Parathyroid adenoma (tissue), 2 donors: ENCODE measurements at regions not wholly inside any gene's neighbourhood (a gene's known extent, or its start where the extent isn't known, plus 50 kb on each side); places are given as distances from the start of the nearest gene placed in this dataset.

ENCODE experiments used
- H2AFZ ChIP-seq: fragments of 300-600 bp; sonication (generic); one replicate; pipeline ENCODE4 v1.7.0; 2017; ENCODE audit warnings: antibody characterized with exemption, mild to moderate bottlenecking
- H3K27ac ChIP-seq: fragments of 300-600 bp; sonication (generic); one replicate; pipeline ENCODE4 v1.7.0; 2017
- H3K27me3 ChIP-seq: fragments of 300-600 bp; sonication (generic); one replicate; pipeline ENCODE4 v1.7.0; 2017; ENCODE audit warnings: low read length; ENCODE audit not compliant: control insufficient read depth, insufficient read depth
- H3K36me3 ChIP-seq: fragments of 300-600 bp; sonication (generic); one replicate; pipeline ENCODE4 v1.7.0; 2017; ENCODE audit warnings: low read length; ENCODE audit not compliant: control insufficient read depth, insufficient read depth
- H3K4me1 ChIP-seq: fragments of 300-600 bp; sonication (generic); one replicate; pipeline ENCODE4 v1.7.0; 2017; ENCODE audit warnings: control low read depth
- H3K4me2 ChIP-seq: fragments of 300-600 bp; sonication (generic); one replicate; pipeline ENCODE4 v1.7.0; 2017; ENCODE audit warnings: low read length
- H3K4me3 ChIP-seq: fragments of 300-600 bp; sonication (generic); one replicate; pipeline ENCODE4 v1.7.0; 2017; ENCODE audit warnings: low read depth, low read length
- H3K79me2 ChIP-seq: fragments of 300-600 bp; sonication (generic); one replicate; pipeline ENCODE4 v1.7.0; 2017; ENCODE audit warnings: control low read depth
- H3K9ac ChIP-seq: fragments of 300-600 bp; sonication (generic); one replicate; pipeline ENCODE4 v1.7.0; 2017; ENCODE audit warnings: mild to moderate bottlenecking
- H3K9me3 ChIP-seq: fragments of 300-600 bp; sonication (generic); one replicate; pipeline ENCODE4 v1.7.0; 2017; ENCODE audit warnings: low read length; ENCODE audit not compliant: control insufficient read depth
- CTCF ChIP-seq: fragments of 300-600 bp; sonication (generic); IDR thresholded peaks from one replicate; pipeline ENCODE4 v1.7.0; 2017; ENCODE audit warnings: antibody characterized with exemption, mild to moderate bottlenecking
- donor health status: primary hyperparathyroidism.

- no peaks in the 10 kb centered on the region for H3K79me2 ChIP-seq
- H3K4me2 ChIP-seq, result no peak overlapping the region
- H3K4me3 ChIP-seq, result no peak overlapping the region
- H2AFZ ChIP-seq, result no peak overlapping the region
- no peaks in the 10 kb centered on the region for H3K9me3 ChIP-seq
- no peaks in the 10 kb centered on the region for H3K27me3 ChIP-seq
- H3K4me1 ChIP-seq, result no peaks in the 10 kb centered on the region
- TF ChIP-seq CTCF, result no peak
- no peak overlapping the region for H3K27ac ChIP-seq
- no peaks in the 10 kb centered on the region for H3K36me3 ChIP-seq
- H3K9ac ChIP-seq, result no peak overlapping the region
Observed at GRCh38 chr3:75144406-75144805, 519.7 kb upstream of the FRG2C start.

- Histone ChIP-seq H3K4me1 (no peaks in the 10 kb centered on the region), H3K4me3 (no peak overlapping the region), H3K27me3 (no peaks in the 10 kb centered on the region), H3K4me2 (no peak overlapping the region), H3K9ac (no peak overlapping the region), H3K79me2 (no peaks in the 10 kb centered on the region), H3K27ac (no peak overlapping the region), H2AFZ (no peak overlapping the region), H3K9me3 (no peaks in the 10 kb centered on the region), H3K36me3 (no peaks in the 10 kb centered on the region)
- TF ChIP-seq CTCF, result no peak
Observed at GRCh38 chr3:75171630-75172230, 492.4 kb upstream of the FRG2C start.

- H3K4me3 ChIP-seq, result no peak overlapping the region
- no peak overlapping the region for H3K4me2 ChIP-seq
- no peaks in the 10 kb centered on the region for H3K9me3 ChIP-seq
- H3K36me3 ChIP-seq, result no peaks in the 10 kb centered on the region
- H3K9ac ChIP-seq, result no peak overlapping the region
- H3K27ac ChIP-seq, result no peak overlapping the region
- no peak overlapping the region for H2AFZ ChIP-seq
- H3K27me3 ChIP-seq, result no peaks in the 10 kb centered on the region
- TF ChIP-seq CTCF, result no peak
- H3K4me1 ChIP-seq, result no peaks in the 10 kb centered on the region
- no peaks in the 10 kb centered on the region for H3K79me2 ChIP-seq
Observed at GRCh38 chr3:75176937-75177336, 487.2 kb upstream of the FRG2C start.

GRCh38 chr3:75180235-75180944 lies 483.7 kb upstream of the FRG2C start:
- Histone ChIP-seq H2AFZ (no peak overlapping the region), H3K79me2 (no peaks in the 10 kb centered on the region), H3K4me2 (no peak overlapping the region), H3K36me3 (no peaks in the 10 kb centered on the region), H3K9me3 (no peaks in the 10 kb centered on the region), H3K9ac (no peak overlapping the region), H3K4me1 (no peaks in the 10 kb centered on the region), H3K27ac (no peak overlapping the region), H3K4me3 (no peak overlapping the region), H3K27me3 (no peaks in the 10 kb centered on the region)
- TF ChIP-seq CTCF, result no peak

- Histone ChIP-seq H3K9ac (no peak overlapping the region), H3K4me3 (no peak overlapping the region), H3K9me3 (no peaks in the 10 kb centered on the region), H3K4me2 (no peak overlapping the region), H2AFZ (no peak overlapping the region), H3K79me2 (no peaks in the 10 kb centered on the region), H3K27me3 (no peaks in the 10 kb centered on the region), H3K36me3 (no peaks in the 10 kb centered on the region), H3K27ac (no peak overlapping the region), H3K4me1 (no peaks in the 10 kb centered on the region)
- TF ChIP-seq CTCF, result no peak
Observed at GRCh38 chr3:75180945-75181298, 483.2 kb upstream of the FRG2C start.
